Tibial artery (tissue), 4 donors: ENCODE measurements at regions not wholly inside any gene's neighbourhood (a gene's known extent, or its start where the extent isn't known, plus 50 kb on each side); places are given as distances from the start of the nearest gene placed in this dataset.

Experiments
- DNase-seq, 2 donors: peaks; one replicate each; pipeline ENCODE4 v3.0.0-alpha.2; 2019
- H3K27ac ChIP-seq, 2 donors: fragments of 200-600 bp; sonication (generic) in 1 of 2; 1 replicate in 1 of 2; 2 replicates in 1 of 2; pipeline ENCODE4 v1.5.1; 2018 to 2019; ENCODE audit warnings: mild to moderate bottlenecking in 1 of 2
- H3K27me3 ChIP-seq, 2 donors: fragments of 200-600 bp; sonication (generic) in 1 of 2; one replicate each; pipeline versions ENCODE4 v1.5.1 to v1.6.0; 2016 to 2019
- H3K36me3 ChIP-seq, 3 donors: fragments of 200-600 bp; sonication (generic) in 2 of 3; one replicate each; pipeline ENCODE4 v1.5.1; 2016 to 2019; ENCODE audit warnings: mild to moderate bottlenecking in 2 of 3
- H3K4me1 ChIP-seq, 4 donors: fragments of 200-600 bp; sonication (generic) in 2 of 4; 1 replicate in 3 of 4; 2 replicates in 1 of 4; pipeline ENCODE4 v1.5.1; 2016 to 2019
- H3K4me3 ChIP-seq, 2 donors: fragments of 200-600 bp; sonication (generic) in 1 of 2; 1 replicate in 1 of 2; 2 replicates in 1 of 2; pipeline ENCODE4 v1.5.1; 2018 to 2019; ENCODE audit warnings: mild to moderate bottlenecking in 2 of 2
- H3K9me3 ChIP-seq, 3 donors: fragments of 200-600 bp; sonication (generic) in 1 of 3; one replicate each; pipeline ENCODE4 v1.5.1; 2016 to 2019
- CTCF ChIP-seq, 2 experiments: fragments of 200-600 bp in 1 of 2; fragments of 450-650 bp in 1 of 2; IDR thresholded peaks; one replicate each; pipeline ENCODE4 v1.5.1; 2017 to 2019; ENCODE audit warnings: antibody characterized with exemption in 2 of 2, mild to moderate bottlenecking in 1 of 2, moderate library complexity in 1 of 2
- intact Hi-C: fragments of 100-400 bp; cut with DNase I; formaldehyde crosslinking; loops from one replicate; pipeline ENCODE4 v1.15.0; 2023; ENCODE audit warnings: low total_unique reads

DNA sequence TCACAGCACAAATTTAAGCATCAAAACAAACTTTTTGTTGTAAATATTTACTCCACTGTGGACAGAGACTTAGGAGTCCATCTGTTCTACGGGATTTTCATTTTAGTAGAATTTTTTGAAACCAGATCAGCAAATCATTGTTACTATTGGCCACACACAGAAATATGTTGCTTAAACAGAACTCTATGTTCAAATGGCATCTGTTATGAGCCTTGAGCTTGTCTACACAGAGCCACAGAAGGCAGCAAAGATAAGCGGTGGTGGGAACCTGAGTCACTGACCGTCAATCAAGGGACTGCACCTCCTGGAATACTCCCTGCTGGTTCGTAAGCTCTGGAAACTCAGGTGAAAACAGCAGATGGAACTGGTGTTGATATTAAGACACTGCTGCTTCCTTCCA is 156.8 kb downstream of the TMEM200C start:
- Histone ChIP-seq H3K27ac (no peak overlapping the region), H3K9me3 (no peaks in the 10 kb centered on the region), H3K4me1 (no peaks in the 10 kb centered on the region), H3K4me3 (no peak overlapping the region), H3K27me3 (no peaks in the 10 kb centered on the region), H3K36me3 (no peaks in the 10 kb centered on the region)
- no peak for TF ChIP-seq CTCF (IDR thresholded peaks at IDR 0.05)
- no peak for DNase-seq
- intact Hi-C loops = no loop called here

- no peak for DNase-seq
- intact Hi-C loops = no loop called here
- H3K36me3 ChIP-seq = no peaks in the 10 kb centered on the region
- no peaks in the 10 kb centered on the region for H3K9me3 ChIP-seq
- H3K27ac ChIP-seq = no peak overlapping the region
- TF ChIP-seq CTCF (IDR thresholded peaks at IDR 0.05) = no peak
- no peaks in the 10 kb centered on the region for H3K4me1 ChIP-seq
- H3K4me3 ChIP-seq = no peak overlapping the region
- H3K27me3 ChIP-seq = no peaks in the 10 kb centered on the region
Observed at GRCh38 chr18:5732318-5732717, 163.0 kb downstream of the TMEM200C start.

DNA sequence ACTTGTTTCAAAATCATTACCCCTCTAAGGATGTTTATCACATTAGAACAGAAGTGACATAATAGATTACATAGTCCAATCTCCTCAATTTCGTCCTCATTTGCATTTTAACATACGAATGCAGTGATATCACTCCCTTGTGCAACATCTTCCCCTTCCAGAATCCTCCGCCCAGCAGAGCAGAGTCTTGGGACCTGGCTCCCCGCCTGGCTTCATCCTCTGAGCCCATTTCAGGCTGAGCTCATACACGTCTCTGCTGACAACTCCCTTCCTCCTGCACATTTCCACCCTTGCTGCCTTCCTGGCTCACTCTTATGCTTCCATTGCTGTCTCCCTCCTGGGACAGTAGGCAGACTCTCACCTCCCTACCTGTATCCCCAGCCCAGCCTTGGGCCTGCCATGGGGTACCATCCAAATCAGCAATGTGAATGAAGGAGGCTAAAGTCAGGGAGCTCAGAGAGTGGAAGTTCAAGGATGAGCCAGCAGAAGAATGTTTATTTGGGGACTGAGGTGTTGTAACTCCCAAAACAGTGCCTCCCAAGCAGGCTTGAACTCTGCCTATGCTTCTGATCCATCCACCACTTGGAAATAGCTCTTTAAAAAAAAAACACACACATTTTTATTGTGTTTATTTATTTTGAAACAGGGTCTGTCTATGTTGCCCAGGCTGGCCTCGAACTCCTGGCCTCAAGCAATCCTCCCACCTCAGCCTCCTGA is 165.2 kb downstream of the TMEM200C start:
- intact Hi-C loops = no loop called here
- no peak overlapping the region for H3K4me3 ChIP-seq
- no peak overlapping the region for H3K27ac ChIP-seq
- no peaks in the 10 kb centered on the region for H3K4me1 ChIP-seq
- no peaks in the 10 kb centered on the region for H3K27me3 ChIP-seq
- no peaks in the 10 kb centered on the region for H3K9me3 ChIP-seq
- H3K36me3 ChIP-seq = no peaks in the 10 kb centered on the region
- peak; percentile 57 to 79 for DNase-seq
- TF ChIP-seq CTCF (IDR thresholded peaks at IDR 0.05) = no peak

DNA sequence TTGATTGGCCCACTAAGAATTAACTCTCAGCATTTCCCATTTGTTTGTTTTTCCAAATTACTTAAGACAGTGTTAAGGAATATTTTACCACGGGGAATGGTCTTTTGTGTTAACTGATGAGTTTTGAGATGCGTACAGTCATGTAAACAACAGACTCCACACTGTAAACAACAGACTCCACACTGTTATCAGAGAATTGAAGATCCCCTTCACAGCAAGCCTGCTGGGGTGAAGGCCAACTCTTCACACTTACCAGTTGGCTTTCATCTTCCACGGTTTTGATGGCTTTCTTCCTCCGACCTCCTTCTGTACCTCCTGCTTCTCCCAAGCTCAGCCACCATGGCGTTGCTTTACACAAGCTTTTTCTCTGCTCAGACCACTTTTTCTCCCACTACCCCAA is 166.8 kb downstream of the TMEM200C start:
- Histone ChIP-seq H3K36me3 (no peaks in the 10 kb centered on the region), H3K27me3 (no peaks in the 10 kb centered on the region), H3K4me1 (no peaks in the 10 kb centered on the region), H3K27ac (no peak overlapping the region), H3K9me3 (no peaks in the 10 kb centered on the region), H3K4me3 (no peak overlapping the region)
- no peak for TF ChIP-seq CTCF (IDR thresholded peaks at IDR 0.05)
- intact Hi-C loops = no loop called here
- no peak for DNase-seq

GRCh38 chr18:5726011-5726410 is 169.3 kb downstream of the TMEM200C start:
- intact Hi-C loops = no loop called here
- no peak for TF ChIP-seq CTCF (IDR thresholded peaks at IDR 0.05)
- Histone ChIP-seq H3K27ac (no peak overlapping the region), H3K36me3 (no peaks in the 10 kb centered on the region), H3K4me3 (no peak overlapping the region), H3K27me3 (no peaks in the 10 kb centered on the region), H3K9me3 (no peaks in the 10 kb centered on the region), H3K4me1 (no peaks in the 10 kb centered on the region)
- DNase-seq = no peak

DNA sequence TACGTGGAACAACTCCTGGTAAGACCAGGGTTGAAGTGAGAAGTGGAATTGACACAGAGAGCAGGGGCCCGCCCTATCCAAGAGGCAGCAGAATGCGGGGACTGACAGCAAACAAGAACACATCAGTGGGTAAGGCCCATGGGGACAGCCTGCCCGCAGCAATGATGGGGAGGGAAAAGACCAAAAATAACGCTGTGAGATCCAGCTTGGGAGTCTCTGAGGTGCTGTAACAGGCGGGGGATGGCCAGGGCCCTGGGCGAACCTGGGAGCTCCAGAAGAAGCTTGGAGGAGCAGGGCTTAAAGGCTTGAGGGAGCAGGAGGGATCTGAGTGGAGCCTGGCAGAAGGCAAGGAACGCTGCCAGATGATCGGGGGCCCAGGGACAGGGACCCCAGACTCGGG is 173.4 kb downstream of the TMEM200C start:
- no peaks in the 10 kb centered on the region for H3K27me3 ChIP-seq
- H3K4me3 ChIP-seq = no peak overlapping the region
- TF ChIP-seq CTCF (IDR thresholded peaks at IDR 0.05) = no peak
- H3K36me3 ChIP-seq = no peaks in the 10 kb centered on the region
- no peaks in the 10 kb centered on the region for H3K4me1 ChIP-seq
- H3K9me3 ChIP-seq = no peaks in the 10 kb centered on the region
- no peak for DNase-seq
- intact Hi-C loops = no loop called here
- H3K27ac ChIP-seq = no peak overlapping the region
